ENCODE measurements at regions not wholly inside any gene's neighbourhood (a gene's known extent, or its start where the extent isn't known, plus 50 kb on each side); places are given as distances from the start of the nearest gene placed in this dataset.
"Not testable (repeated sequence)": the region's sequence is repeated elsewhere in the genome, so short reads cannot be mapped to it uniquely, and the experiment has no call there.

DNA sequence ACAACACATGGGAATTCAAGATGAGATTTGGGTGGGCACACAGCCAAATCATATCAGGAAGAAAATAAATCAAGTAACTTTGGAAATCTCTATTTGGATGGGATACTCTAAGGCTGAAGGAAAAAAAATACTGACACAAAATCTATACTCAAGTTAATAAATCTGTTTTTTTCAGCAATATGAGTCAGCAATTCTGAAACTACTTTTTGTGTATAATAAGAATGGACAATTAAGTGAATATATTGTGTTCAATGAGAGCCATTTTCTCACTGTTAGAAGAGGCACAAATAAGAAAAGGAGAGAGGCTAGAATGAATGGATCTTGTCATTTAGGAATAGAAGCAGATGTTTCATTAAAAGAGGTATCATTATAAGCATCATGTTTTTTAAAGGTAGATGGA lies 651.0 kb downstream of the TAF11L14 start:
- TF ChIP-seq, protein P1, sequence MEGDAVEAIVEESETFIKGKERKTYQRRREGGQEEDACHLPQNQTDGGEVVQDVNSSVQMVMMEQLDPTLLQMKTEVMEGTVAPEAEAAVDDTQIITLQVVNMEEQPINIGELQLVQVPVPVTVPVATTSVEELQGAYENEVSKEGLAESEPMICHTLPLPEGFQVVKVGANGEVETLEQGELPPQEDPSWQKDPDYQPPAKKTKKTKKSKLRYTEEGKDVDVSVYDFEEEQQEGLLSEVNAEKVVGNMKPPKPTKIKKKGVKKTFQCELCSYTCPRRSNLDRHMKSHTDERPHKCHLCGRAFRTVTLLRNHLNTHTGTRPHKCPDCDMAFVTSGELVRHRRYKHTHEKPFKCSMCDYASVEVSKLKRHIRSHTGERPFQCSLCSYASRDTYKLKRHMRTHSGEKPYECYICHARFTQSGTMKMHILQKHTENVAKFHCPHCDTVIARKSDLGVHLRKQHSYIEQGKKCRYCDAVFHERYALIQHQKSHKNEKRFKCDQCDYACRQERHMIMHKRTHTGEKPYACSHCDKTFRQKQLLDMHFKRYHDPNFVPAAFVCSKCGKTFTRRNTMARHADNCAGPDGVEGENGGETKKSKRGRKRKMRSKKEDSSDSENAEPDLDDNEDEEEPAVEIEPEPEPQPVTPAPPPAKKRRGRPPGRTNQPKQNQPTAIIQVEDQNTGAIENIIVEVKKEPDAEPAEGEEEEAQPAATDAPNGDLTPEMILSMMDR (IDR thresholded peaks at IDR 0.05; ENCODE audit: unreplicated experiment): no peak
- no peaks in the 10 kb centered on the region for H3K4me1 Mint-ChIP-seq (ENCODE audit: low read depth, unreplicated experiment)
- no TSS peak for BruUV-seq (replicated peaks)
- no peak overlapping the region for H3K27ac Mint-ChIP-seq (ENCODE audit: unreplicated experiment)
- peaks cover 2% of the 10 kb centered on the region for H3K9me3 Mint-ChIP-seq (ENCODE audit: low read depth, unreplicated experiment)
- H3K4me3 Mint-ChIP-seq (ENCODE audit: low read depth, unreplicated experiment): no peak overlapping the region
- intact Hi-C loops (cut with micrococcal nuclease; ENCODE audit: unreplicated experiment): no loop called here
- CTCF ChIA-PET: no interaction called here
- no peaks in the 10 kb centered on the region for H3K27me3 Mint-ChIP-seq (ENCODE audit: unreplicated experiment)
- DNase-seq: no peak
- H3K36me3 Mint-ChIP-seq (ENCODE audit: insufficient read depth, unreplicated experiment): no peaks in the 10 kb centered on the region

- no peaks in the 10 kb centered on the region for H3K9me3 Mint-ChIP-seq (ENCODE audit: low read depth, unreplicated experiment)
- BruUV-seq (replicated peaks): no TSS peak
- H3K27me3 Mint-ChIP-seq (ENCODE audit: unreplicated experiment): no peaks in the 10 kb centered on the region
- H3K36me3 Mint-ChIP-seq (ENCODE audit: insufficient read depth, unreplicated experiment): no peaks in the 10 kb centered on the region
- TF ChIP-seq, protein P1 (IDR thresholded peaks at IDR 0.05; ENCODE audit: unreplicated experiment): no peak
- no peak overlapping the region for H3K4me3 Mint-ChIP-seq (ENCODE audit: low read depth, unreplicated experiment)
- CTCF ChIA-PET: interaction anchor here (0.6 kb wide), 1 partner anchor 1079 kb away, joined by 4 read pairs; no protein-coding TSS in a partner anchor
- intact Hi-C loops (cut with micrococcal nuclease; ENCODE audit: unreplicated experiment): no loop called here
- no peaks in the 10 kb centered on the region for H3K4me1 Mint-ChIP-seq (ENCODE audit: low read depth, unreplicated experiment)
- no peak for DNase-seq
- H3K27ac Mint-ChIP-seq (ENCODE audit: unreplicated experiment): no peak overlapping the region
These were observed 657.9 kb downstream of the TAF11L14 start for GRCh38 chr5:18292146-18292545.

DNA sequence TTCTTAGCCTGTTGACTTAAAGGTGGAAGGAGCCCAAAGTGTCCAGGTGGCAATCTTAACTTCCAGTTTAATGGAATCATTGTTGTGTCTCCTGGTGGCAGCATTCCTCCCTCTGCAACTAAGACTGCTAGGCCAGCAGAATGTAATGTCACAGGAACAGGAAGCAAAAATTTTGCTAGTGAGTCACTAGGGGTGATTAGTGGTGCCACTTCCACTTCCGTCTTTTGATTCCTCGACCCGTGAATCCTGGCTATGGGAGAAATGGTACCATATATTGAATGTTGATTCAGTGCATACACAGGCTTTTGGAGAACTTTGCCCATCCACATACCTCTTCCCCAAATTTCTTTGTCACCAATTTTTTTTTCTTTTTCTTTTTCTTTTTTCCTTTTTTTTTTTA lies 661.4 kb downstream of the TAF11L14 start:
- DNase-seq; H3K4me1 Mint-ChIP-seq (ENCODE audit: low read depth, unreplicated experiment); CTCF ChIA-PET; H3K9me3 Mint-ChIP-seq (ENCODE audit: low read depth, unreplicated experiment); BruUV-seq (replicated peaks); H3K4me3 Mint-ChIP-seq (ENCODE audit: low read depth, unreplicated experiment); H3K36me3 Mint-ChIP-seq (ENCODE audit: insufficient read depth, unreplicated experiment); intact Hi-C loops (cut with micrococcal nuclease; ENCODE audit: unreplicated experiment); H3K27ac Mint-ChIP-seq (ENCODE audit: unreplicated experiment); H3K27me3 Mint-ChIP-seq (ENCODE audit: unreplicated experiment): not testable (repeated sequence)

DNA sequence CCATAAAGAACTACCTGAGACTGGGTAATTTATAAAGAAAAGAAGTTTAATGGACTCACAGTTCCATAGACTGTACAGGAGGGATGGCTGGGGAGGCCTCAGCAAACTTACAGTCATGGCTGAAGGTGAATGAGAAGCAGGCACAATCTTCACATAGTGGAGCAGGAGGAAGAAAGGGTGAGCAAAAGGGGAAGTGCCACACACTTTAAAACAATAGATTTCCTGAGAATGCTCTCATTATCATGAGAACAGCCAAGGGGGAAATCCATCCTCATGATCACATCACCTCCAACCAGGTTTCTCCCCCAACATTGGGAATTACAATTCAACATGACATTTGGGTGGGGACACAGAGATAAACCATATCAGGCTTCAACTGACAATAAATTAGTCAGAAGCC lies 664.9 kb downstream of the TAF11L14 start:
- DNase-seq: no peak
- Mint-ChIP-seq H3K4me3 (ENCODE audit: low read depth, unreplicated experiment) (no peak overlapping the region), H3K36me3 (ENCODE audit: insufficient read depth, unreplicated experiment) (no peaks in the 10 kb centered on the region), H3K9me3 (ENCODE audit: low read depth, unreplicated experiment) (peaks cover 2% of the 10 kb centered on the region), H3K4me1 (ENCODE audit: low read depth, unreplicated experiment) (no peaks in the 10 kb centered on the region), H3K27me3 (ENCODE audit: unreplicated experiment) (no peaks in the 10 kb centered on the region), H3K27ac (ENCODE audit: unreplicated experiment) (no peak overlapping the region)
- TF ChIP-seq, protein P1 (IDR thresholded peaks at IDR 0.05; ENCODE audit: unreplicated experiment): no peak
- intact Hi-C loops (cut with micrococcal nuclease; ENCODE audit: unreplicated experiment): no loop called here
- CTCF ChIA-PET: no interaction called here
- BruUV-seq (replicated peaks): no TSS peak

- CTCF ChIA-PET: interaction anchor here (2.4 kb wide), 1 partner anchor 1089 kb away, joined by 11 read pairs; no protein-coding TSS in a partner anchor
- H3K36me3 Mint-ChIP-seq (ENCODE audit: insufficient read depth, unreplicated experiment): no peaks in the 10 kb centered on the region
These were observed 671.1 kb downstream of the TAF11L14 start for GRCh38 chr5:18305288-18305924.

More at GRCh38 chr5:18305288-18305924, 671.1 kb downstream of the TAF11L14 start:
- no peak overlapping the region for H3K27ac Mint-ChIP-seq (ENCODE audit: unreplicated experiment)
- BruUV-seq (replicated peaks): no TSS peak
- TF ChIP-seq, protein P1 (IDR thresholded peaks at IDR 0.05; ENCODE audit: unreplicated experiment): peak; percentile 22
- intact Hi-C loops (cut with micrococcal nuclease; ENCODE audit: unreplicated experiment): loop anchor here (1.0 kb wide), 1 partner anchor 1089 kb away; no protein-coding TSS in a partner anchor
- H3K27me3 Mint-ChIP-seq (ENCODE audit: unreplicated experiment): no peaks in the 10 kb centered on the region
- H3K4me3 Mint-ChIP-seq (ENCODE audit: low read depth, unreplicated experiment): no peak overlapping the region
- H3K9me3 Mint-ChIP-seq (ENCODE audit: low read depth, unreplicated experiment): peaks cover 2% of the 10 kb centered on the region
- H3K4me1 Mint-ChIP-seq (ENCODE audit: low read depth, unreplicated experiment): no peaks in the 10 kb centered on the region
- peak; percentile 24 for DNase-seq
